NCI-H460 (cell line): ENCODE measurements at regions not wholly inside any gene's neighbourhood (a gene's known extent, or its start where the extent isn't known, plus 50 kb on each side); places are given as distances from the start of the nearest gene placed in this dataset.

ENCODE experiments used
- DNase-seq: peaks from one replicate; pipeline ENCODE4 v3.0.0-alpha.2; 2016; ENCODE audit warnings: low read depth; ENCODE audit errors: extremely low read depth

DNA sequence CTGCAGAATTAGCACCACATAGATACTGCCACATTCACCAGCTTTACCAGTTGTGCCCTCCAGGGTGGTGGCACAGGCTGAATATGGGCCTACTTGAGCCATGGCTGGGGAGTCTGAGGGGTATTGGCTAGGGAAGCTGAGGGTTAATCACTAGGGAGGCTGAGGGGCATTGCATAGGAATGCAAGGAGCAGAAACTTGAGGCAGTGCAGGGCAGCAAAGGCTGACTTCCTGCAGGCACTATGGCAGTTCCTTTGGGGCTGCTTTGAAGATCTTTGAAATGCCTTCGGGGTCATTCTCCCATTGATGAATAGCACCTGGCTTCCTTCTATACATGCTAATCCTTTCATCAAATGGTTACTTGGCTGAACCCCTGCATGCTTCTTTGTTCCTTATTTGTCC is 171.5 kb downstream of the RCN1 start:
- DNase-seq: no peak

DNA sequence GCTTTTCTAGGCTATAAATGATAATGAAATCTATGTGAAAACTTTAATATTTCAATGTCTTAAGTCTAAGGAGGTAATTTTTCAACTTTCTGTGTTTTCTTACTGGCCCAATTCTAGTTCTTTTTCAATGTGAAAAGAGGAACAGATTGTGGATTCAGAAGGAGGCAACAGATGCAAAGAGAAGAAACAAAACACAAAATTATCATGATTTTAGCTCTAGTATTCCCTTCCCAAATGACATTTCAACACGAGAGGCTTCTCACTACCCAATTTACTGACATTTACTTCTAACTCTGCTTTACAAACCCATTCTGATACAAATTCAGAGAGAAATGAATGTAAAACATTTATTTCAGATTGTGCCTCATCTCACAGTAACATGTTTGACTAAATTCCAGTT is 169.4 kb downstream of the WT1 start:
- DNase-seq: no peak

DNA sequence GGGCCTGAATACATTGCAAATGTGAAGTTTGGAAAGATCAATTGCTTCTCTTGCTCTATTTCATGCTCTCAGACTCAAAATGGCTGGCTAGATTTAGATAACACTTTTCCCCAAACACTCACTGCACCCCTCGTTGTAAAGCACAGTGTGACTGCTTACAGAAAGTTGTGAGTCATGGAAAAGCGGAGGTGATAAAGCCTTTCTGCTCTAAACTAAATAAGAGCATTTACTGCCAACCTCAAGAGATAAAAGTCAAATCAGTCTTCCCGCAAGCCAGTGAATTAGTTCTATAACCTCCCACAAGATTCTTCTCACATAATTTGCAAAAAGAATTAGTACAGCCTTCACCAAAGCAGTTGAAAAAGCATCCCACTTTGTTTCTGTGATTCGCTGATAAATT is 168.7 kb downstream of the WT1 start:
- no peak for DNase-seq

DNA sequence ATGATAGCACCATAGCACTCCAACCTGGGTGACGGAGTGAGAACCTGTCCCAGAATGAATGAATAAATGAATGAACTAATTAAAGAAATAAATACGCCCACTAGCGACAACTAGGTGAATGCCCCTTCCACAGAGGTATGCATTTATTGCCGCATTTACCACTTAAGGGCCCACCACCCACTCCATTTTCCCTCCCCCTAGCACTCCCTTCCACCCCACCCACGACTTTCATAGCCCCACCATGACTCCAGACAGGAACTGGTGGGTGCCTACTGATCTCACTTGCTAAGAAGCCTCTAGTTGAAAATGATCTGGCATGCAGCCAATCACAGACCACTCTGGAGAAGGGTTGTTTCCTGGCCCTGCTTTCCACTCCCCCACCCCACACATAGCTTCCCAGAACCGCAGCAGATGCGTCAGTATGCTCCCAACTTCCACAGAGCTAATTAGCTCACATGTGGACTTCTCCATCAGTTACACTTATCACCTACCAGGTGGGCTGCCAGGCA is 167.6 kb downstream of the WT1 start:
- no peak for DNase-seq

DNA sequence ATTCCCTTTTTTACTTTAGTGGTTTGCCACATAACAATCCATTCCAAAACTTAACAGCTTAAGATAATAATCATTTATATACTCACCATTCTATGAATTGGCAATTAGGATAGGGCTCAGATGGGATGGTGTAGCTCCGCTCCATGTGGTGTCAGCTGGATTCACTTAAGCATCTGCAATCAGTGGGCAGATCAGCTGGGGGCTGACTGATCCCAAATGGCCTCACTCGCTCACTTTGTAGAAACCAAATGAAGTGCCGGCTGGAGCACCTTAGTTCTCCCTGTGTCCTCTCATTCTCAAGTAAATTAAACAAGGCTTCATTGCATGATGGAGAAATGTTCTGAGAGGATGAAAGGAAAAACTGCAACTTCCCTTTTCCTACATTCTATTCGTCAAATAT is 161.4 kb downstream of the WT1 start:
- DNase-seq: no peak

DNA sequence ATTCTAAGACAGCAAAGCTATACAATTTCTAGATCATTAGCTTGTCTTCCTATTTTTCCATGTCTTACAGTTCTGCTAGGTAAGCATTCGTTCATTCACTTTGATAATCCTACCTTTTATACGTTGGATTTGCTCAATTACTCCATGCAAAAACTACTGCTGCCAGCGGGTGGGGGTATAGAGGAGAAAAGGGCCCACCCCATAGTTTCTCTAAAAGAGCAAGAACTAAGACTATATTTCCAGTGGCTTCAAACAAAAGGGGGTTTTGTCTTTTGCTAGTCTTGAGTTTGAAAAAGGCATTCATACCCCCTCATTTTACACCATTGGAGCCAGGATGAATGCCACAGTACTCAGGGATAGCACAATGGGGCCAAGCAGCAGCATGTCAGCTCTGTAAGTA is 155.7 kb downstream of the WT1 start:
- no peak for DNase-seq

DNA sequence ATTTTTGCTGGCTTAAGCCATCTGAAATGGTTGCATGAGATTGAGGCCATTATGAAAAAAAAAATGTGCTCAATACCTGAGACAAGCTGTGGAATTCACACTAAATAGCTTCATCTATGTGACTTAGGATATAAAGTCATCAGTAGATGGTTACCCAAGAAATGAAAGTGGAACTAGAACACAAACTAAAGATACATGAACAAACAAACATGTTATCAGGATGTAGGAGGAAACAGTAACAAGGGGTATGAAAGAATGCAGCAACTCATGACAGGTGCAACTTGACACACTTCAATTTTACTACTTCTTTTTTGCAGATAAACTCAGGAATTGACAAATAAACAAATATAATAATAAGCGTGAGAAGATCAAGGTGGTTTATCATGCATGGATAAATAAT is 155.0 kb downstream of the WT1 start:
- no peak for DNase-seq

DNA sequence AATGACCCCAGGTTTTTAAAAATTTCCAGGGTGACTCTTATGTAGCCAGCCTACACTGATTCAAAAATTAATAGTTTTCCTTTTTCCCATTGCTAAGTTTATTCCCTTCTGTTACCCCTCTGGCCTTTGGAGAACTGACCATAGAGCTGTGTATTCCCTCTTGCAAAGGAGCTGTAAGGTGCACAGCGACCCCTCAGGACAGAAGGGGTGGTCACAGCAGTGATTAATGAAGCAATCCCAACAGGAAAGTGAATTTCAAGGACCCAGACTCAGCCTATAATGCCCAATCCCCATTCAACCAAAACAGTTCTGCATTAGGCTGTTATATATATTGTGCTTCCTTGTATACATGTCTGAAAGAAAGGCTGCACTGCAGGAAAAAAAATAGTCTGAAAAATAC is 147.1 kb downstream of the WT1 start:
- DNase-seq: no peak

DNA sequence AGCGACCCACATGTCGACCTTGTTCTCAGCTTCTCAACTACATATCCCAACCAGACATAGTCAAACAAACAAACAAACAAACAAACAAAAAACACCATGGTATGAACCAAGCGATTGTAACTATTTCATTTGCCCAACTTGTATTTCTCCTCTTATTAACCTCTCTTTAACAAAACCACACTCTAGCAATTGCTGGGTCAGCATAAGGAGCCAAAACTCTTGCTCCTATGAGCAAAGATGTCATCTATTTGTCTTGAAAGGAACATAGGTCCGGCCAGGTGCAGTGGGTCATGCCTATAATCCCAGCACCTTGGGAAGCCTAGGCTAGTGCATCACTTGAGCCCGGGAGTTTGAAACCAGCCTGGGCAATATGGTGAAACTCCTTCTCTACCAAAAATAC is 145.6 kb downstream of the WT1 start:
- no peak for DNase-seq

DNA sequence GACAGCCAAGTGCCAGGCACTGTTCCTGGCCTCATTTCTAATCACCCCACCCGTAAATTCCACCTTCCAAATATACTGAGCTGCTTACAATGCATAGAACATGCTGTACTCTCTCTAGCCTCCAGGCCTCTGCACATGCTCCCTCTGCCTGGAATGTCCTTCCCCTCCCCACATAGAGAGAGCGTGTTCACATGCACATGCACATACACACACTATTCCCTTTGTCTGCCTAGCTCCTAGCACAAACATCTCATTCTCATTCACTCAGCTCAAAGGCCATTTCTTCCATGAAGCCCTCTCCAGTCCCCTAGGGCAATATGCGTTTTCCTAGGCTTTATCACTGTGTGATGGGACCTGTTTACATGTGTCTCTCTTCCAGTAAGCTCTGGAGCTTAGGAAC is 144.6 kb downstream of the WT1 start:
- DNase-seq: no peak

DNA sequence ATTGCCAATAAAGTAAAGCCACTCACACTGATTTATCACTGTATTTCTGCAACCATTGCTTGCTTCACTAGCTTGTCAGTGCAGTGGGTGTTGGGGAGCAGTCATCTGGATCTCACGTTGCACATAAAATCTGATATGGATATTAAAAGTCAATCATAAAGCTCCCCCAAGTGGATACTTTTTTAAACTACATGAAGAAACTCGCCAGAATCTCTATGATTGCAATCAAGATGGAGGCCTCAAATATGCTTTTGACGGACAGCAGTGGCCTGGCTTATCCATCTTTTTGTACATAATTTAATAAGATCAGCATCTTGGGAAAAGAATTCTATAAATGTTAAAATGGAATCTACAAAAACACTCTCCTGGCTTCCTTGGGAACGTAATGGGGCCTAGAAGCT is 137.7 kb downstream of the WT1 start:
- DNase-seq: peak; percentile 28

DNA sequence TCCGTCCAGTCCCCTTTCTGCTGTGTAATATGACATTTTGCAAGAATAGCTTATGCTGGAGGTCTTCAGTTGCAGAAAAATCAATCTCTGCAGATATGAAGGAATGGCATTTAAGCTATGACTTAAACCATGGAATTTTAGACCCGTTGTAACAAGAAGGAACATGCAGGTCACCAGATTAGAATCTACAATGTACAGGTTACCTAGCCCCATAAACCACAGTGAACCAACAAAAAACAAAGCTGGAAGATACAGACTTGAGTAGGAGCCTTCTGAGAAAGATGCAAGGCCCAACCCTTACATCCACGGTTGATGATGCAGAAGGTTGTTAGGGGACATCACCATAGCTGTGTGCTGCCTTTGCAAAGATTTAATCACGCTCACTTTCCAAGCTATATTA is 132.5 kb downstream of the WT1 start:
- no peak for DNase-seq

DNA sequence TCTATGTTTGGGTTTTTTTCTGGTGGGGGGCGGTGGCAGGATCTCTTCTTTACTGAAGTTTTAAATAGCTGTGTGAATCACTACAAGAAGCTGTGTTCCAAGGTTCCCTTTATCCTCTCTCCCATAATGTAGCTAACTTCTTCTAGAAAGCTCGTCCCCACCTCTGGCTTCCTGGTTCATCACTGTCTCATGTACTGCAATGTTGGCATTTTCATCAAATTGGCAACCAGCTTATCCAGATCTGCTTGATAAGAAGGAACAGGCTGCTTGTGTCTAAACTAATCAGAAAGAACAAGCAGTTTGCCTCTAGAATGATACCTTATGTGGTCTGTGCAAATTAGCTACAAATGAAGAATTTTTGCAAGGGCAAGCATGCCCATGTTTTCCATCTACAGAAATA is 130.8 kb downstream of the WT1 start:
- no peak for DNase-seq

DNA sequence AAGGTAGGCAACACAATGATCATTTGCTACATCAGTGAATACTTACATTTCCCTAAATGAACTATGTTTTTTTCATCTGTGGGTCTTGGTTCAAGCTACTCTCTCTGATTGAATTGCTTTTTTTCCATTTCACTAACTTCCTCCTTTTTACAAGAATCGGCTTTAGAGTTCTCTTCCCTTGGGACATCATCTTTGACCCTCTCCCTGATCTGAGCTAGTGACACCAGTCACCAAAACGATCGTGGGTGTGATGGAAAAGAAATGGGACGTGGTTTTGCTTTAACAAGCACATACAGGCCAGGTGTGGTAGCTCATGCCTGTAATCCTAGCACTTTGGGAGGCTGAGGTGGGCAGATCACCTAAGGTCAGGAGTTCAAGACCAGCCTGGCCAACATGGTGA is 129.9 kb downstream of the WT1 start:
- no peak for DNase-seq

DNA sequence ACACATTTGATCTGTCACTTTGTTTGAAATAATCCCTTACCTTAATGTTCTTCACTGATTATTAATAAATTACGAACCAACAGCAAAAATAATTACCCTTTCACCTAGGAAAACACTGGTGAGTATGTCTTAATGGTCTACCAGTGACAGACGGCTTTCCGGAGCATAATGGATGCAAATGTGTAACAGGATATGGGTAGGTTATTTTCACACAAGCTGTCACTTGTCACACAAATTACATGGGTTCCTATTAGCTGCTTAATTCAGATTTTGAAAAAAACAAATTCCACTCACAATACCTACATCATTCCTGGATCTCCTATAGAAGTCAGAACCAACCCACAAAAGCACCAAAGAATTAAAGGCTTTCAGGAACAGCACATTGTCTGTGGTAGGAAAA is 127.9 kb downstream of the WT1 start:
- DNase-seq: no peak

DNA sequence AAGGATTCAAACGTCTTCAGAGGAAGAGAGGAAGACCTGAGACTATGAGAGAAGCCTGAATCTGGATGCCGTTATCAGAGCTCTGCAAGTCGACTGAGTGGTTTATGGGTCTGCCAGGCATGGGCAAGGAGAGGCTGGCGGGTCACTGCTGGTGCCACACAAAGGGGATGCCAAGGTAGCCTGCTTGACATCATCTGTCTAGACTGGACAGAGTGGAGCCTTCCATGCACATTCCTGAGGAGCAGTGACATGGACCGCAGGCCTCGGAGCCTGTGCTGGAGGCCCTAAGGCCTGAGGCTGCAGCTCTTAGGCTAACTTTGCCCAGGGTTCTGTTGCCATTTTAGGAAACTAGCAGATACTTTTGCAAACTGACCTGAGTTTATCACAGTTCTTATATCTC is 127.4 kb downstream of the WT1 start:
- no peak for DNase-seq

DNA sequence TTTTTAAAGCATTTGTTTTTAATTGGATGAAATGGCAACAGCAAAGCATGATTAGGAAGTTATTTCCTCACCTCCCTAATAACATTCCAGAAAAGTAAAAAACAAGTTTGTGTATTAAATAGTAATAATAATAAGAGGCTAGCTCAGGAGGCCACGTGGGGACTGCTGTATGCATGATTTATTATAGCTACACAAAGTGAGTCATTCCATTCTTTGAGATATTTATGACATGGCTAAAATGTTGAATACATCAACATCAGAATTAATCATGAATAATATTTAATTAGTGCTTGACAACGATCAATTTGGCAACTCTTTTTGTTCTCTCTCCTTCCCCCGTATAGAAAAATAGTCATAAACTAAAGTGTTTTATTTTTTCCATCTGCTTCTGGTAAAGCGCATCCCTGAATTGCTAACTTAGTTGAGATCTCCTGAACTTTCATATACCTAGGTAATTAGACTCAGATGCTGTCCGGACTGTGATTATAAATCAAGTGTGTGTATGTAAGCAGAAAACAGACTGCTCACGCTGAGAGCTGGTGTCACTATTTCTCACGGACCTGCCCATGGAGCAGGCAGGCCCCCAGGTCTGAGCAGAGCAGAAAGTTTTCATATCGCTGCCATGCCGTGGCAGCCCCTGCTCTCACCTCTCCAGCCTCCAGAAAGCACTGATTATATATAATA is 125.7 kb downstream of the WT1 start:
- DNase-seq: no peak

DNA sequence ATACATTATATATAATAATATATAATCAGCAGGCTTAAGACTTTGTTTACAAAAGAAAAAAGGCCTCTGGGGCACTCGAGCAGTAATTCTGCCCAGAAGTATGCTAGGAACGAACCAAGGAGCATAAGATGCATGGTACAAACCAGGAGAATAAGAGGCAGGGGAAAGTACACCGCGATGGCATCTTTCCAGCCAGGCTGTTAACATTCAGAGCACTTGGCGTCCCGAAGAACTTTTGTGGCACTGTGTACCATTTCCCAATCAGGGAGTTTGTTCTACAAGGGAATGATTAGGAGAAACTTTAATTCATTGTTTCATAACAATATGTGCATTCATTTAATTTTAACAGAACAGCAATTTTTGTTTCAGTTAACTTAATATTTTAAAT is 125.1 kb downstream of the WT1 start:
- no peak for DNase-seq

DNA sequence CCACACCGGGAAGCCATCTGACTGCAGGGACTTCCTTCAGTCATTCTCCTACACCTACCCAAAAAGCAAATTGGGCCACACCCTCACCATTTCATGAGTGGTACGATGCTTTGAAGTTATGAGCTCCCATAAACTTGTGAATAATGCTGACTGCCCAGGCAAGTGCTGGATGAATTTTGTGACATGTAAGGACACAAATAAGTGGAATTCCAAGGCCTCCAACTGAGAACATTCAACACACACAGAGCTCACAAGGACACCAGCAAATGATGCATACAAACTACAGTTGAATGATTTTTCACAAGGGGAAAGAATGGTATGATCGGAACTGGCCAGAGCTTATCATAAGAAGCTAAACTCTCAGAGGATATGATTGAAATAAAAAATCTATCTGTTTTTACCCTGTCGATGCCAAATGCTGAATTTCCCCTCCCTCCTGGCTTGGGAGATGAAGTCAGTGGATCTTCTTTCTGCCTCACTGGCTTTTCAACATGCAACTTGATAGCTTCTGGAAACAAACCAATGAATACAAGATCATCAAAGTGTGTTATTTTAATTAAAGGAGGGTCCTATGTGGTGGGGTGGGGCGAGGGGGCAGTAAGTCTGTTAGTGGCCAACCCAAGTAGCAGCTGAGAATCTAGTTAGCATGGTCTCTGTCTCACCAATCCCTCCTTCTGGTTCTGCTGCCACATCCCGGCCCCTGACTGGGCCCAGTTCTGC is 123.8 kb downstream of the WT1 start:
- peak; percentile 19 for DNase-seq

DNA sequence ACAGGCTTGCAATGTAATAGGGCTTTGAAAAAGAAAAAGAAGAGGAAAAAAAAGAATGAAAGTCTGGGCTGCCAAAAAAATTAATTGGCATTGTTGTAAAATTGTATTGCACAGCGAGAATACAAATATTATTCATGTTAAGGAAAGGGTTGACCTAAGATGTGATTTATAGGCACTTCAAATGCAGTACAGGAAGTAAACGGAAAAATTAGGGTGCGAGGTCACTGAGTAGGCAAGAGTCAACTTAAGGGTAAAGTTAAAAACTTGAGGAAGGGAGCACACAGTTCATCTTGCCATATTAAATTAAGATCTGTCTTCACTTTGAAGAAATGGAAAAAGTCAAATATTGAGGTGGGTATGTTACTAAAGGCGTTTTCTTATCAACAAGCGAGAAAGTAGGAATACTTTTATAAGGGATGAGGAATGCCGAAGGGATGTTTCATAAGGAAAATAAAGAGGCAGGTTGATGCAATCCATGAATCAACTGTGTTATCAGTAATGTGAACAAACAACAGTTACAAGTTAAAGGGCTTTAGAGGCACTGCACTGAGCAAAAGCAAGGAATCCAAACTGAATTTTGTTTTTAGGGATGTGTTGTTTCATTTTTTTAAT is 123.0 kb downstream of the WT1 start:
- DNase-seq: peak; percentile 77

DNA sequence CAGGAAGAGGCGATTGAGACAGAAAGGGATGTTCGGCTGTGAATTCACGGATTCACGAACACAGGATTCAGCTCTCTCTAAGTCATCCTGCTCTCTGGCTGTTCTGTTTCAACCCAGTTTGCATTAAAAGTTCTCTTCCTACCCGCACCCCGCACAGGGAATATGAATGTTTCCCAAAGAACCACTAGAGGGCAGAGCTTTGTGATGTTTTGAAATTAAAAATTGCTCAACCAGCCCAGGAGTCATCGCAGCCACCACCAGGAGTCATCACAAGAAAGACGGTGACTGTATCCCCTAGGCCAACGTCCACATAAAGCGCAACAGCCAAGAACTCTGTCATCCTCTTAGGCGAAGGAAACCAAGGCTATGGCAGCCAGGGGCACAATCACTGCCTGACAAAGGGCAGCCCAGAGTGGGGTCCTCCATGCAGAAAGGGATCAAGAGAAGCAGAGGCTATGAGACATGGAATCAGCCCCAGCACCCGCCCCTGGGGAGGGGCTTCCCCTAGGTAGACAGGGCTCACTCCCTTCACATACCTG is 122.4 kb downstream of the WT1 start:
- peak; percentile 86 for DNase-seq

DNA sequence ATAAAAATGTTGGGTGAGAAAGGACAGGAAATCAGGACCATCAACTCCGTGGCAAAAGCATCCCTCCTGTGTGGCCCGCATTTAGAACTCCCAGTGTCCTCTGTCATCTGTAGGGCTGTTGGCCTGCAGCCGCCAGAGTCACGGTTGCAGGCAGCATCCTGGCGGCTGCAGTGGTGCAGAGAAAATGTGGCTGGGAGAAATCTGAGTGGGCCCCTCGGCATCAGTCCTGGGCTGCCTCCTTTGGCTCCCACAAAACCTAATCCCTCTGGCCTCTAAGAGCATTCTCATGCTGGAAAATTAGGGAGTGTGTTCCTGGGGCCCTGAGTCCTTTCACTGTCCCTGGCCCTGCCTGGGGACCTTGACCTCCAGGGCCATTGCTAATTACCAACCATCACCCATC is 121.9 kb downstream of the WT1 start:
- no peak for DNase-seq
